ENCODE measurements at regions not wholly inside any gene's neighbourhood (a gene's known extent, or its start where the extent isn't known, plus 50 kb on each side); places are given as distances from the start of the nearest gene placed in this dataset.
"Not testable (repeated sequence)": the region's sequence is repeated elsewhere in the genome, so short reads cannot be mapped to it uniquely, and the experiment has no call there.

- Histone ChIP-seq H3K27me3 (ENCODE audit: control insufficient read depth, insufficient read depth, low read length) (no peaks in the 10 kb centered on the region), H3K36me3 (ENCODE audit: control insufficient read depth in 2 of 3, insufficient read depth in 3 of 3, low read length in 3 of 3) (no peaks in the 10 kb centered on the region), H3K9me3 (ENCODE audit: control insufficient read depth in 2 of 3, insufficient read depth in 1 of 3, low read length in 3 of 3) (no peaks in the 10 kb centered on the region), H3K27ac (ENCODE audit: low read depth in 2 of 2, low read length in 2 of 2) (no peak overlapping the region), H3K4me1 (ENCODE audit: control insufficient read depth in 2 of 3, insufficient read depth in 2 of 3, low read depth in 1 of 3, low read length in 3 of 3) (no peaks in the 10 kb centered on the region), H3K4me3 (ENCODE audit: low read length in 3 of 3) (no peak overlapping the region), H3K9ac (ENCODE audit: low read length in 3 of 3) (no peak overlapping the region)
- no peak for TF ChIP-seq CTCF (IDR thresholded peaks at IDR 0.05; ENCODE audit: borderline replicate concordance, extremely low read depth, insufficient read depth)
- FAIRE-seq: no peak
- intact Hi-C loops (cut with DNase I): no loop called here
- DNase-seq: peak in 1 of 5 donors; percentile 58
These were observed 338.9 kb upstream of the TECRL start for GRCh38 chr4:64747919-64748715.

- Histone ChIP-seq H3K36me3 (ENCODE audit: control insufficient read depth in 2 of 3, insufficient read depth in 3 of 3, low read length in 3 of 3) (no peaks in the 10 kb centered on the region), H3K9me3 (ENCODE audit: control insufficient read depth in 2 of 3, insufficient read depth in 1 of 3, low read length in 3 of 3) (no peaks in the 10 kb centered on the region), H3K27me3 (ENCODE audit: control insufficient read depth, insufficient read depth, low read length) (no peaks in the 10 kb centered on the region), H3K9ac (ENCODE audit: low read length in 3 of 3) (no peak overlapping the region), H3K4me1 (ENCODE audit: control insufficient read depth in 2 of 3, insufficient read depth in 2 of 3, low read depth in 1 of 3, low read length in 3 of 3) (no peaks in the 10 kb centered on the region), H3K27ac (ENCODE audit: low read depth in 2 of 2, low read length in 2 of 2) (no peak overlapping the region), H3K4me3 (ENCODE audit: low read length in 3 of 3) (no peak overlapping the region)
- TF ChIP-seq CTCF (IDR thresholded peaks at IDR 0.05; ENCODE audit: borderline replicate concordance, extremely low read depth, insufficient read depth): no peak
- intact Hi-C loops (cut with DNase I): no loop called here
- DNase-seq (no peak), FAIRE-seq (no peak)
These were observed 329.0 kb upstream of the TECRL start for GRCh38 chr4:64738240-64738639.

- H3K9ac ChIP-seq (ENCODE audit: low read length in 3 of 3); H3K27ac ChIP-seq (ENCODE audit: low read depth in 2 of 2, low read length in 2 of 2); H3K4me1 ChIP-seq (ENCODE audit: control insufficient read depth in 2 of 3, insufficient read depth in 2 of 3, low read depth in 1 of 3, low read length in 3 of 3); FAIRE-seq; H3K27me3 ChIP-seq (ENCODE audit: control insufficient read depth, insufficient read depth, low read length); H3K9me3 ChIP-seq (ENCODE audit: control insufficient read depth in 2 of 3, insufficient read depth in 1 of 3, low read length in 3 of 3); H3K4me3 ChIP-seq (ENCODE audit: low read length in 3 of 3); H3K36me3 ChIP-seq (ENCODE audit: control insufficient read depth in 2 of 3, insufficient read depth in 3 of 3, low read length in 3 of 3); DNase-seq; intact Hi-C loops (cut with DNase I): not testable (repeated sequence)
These were observed 328.5 kb upstream of the TECRL start for GRCh38 chr4:64737854-64738138.

GRCh38 chr4:64737026-64737853 is 328.0 kb upstream of the TECRL start:
- no peak for FAIRE-seq
- no peak overlapping the region for H3K9ac ChIP-seq (ENCODE audit: low read length in 3 of 3)
- intact Hi-C loops (cut with DNase I): no loop called here

More at GRCh38 chr4:64737026-64737853, 328.0 kb upstream of the TECRL start:
- DNase-seq: no peak
- TF ChIP-seq CTCF (IDR thresholded peaks at IDR 0.05; ENCODE audit: borderline replicate concordance, extremely low read depth, insufficient read depth): no peak
- H3K27me3 ChIP-seq (ENCODE audit: control insufficient read depth, insufficient read depth, low read length): no peaks in the 10 kb centered on the region
- no peak overlapping the region for H3K27ac ChIP-seq (ENCODE audit: low read depth in 2 of 2, low read length in 2 of 2)
- H3K9me3 ChIP-seq (ENCODE audit: control insufficient read depth in 2 of 3, insufficient read depth in 1 of 3, low read length in 3 of 3): no peaks in the 10 kb centered on the region
- no peaks in the 10 kb centered on the region for H3K36me3 ChIP-seq (ENCODE audit: control insufficient read depth in 2 of 3, insufficient read depth in 3 of 3, low read length in 3 of 3)
- no peaks in the 10 kb centered on the region for H3K4me1 ChIP-seq (ENCODE audit: control insufficient read depth in 2 of 3, insufficient read depth in 2 of 3, low read depth in 1 of 3, low read length in 3 of 3)
- H3K4me3 ChIP-seq (ENCODE audit: low read length in 3 of 3): no peak overlapping the region

Data from kidney (tissue), 13 donors.